ENCODE measurements at regions not wholly inside any gene's neighbourhood (a gene's known extent, or its start where the extent isn't known, plus 50 kb on each side); places are given as distances from the start of the nearest gene placed in this dataset.

DNA sequence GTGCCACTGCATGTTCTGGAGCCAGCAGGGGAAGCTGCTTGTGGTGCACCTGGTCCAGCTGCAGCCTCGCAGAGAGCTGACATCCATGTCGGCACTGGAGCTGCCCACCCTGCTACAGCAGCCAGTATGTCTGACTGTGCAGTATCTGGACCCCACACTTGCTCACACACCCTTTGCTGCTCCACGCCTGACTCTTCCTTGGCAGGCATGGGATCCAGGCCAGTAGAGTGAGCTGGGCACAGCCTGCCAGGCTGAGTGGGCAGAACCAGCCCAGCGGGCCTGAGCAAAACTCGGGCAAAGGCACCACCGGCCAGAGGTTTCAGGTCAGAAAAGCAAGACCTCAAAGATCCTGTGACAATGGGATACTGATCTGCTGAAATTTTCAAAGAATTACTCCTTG is 690.1 kb downstream of the STPG2 start:
- H3K4me3 ChIP-seq (ENCODE audit: low read depth, low read length): no peak overlapping the region
- TF ChIP-seq, protein P1, sequence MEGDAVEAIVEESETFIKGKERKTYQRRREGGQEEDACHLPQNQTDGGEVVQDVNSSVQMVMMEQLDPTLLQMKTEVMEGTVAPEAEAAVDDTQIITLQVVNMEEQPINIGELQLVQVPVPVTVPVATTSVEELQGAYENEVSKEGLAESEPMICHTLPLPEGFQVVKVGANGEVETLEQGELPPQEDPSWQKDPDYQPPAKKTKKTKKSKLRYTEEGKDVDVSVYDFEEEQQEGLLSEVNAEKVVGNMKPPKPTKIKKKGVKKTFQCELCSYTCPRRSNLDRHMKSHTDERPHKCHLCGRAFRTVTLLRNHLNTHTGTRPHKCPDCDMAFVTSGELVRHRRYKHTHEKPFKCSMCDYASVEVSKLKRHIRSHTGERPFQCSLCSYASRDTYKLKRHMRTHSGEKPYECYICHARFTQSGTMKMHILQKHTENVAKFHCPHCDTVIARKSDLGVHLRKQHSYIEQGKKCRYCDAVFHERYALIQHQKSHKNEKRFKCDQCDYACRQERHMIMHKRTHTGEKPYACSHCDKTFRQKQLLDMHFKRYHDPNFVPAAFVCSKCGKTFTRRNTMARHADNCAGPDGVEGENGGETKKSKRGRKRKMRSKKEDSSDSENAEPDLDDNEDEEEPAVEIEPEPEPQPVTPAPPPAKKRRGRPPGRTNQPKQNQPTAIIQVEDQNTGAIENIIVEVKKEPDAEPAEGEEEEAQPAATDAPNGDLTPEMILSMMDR (IDR thresholded peaks at IDR 0.05; ENCODE audit: control insufficient read depth, extremely low read depth, insufficient read depth): no peak
- no peak for DNase-seq (ENCODE audit: low read depth)

- peak; percentile 92 for DNase-seq (ENCODE audit: low read depth)
- H3K4me3 ChIP-seq (ENCODE audit: low read depth, low read length): no peak overlapping the region
- TF ChIP-seq, protein P1 (IDR thresholded peaks at IDR 0.05; ENCODE audit: control insufficient read depth, extremely low read depth, insufficient read depth): peak; percentile 32
These were observed 686.0 kb downstream of the STPG2 start for GRCh38 chr4:97457253-97457652.

DNA sequence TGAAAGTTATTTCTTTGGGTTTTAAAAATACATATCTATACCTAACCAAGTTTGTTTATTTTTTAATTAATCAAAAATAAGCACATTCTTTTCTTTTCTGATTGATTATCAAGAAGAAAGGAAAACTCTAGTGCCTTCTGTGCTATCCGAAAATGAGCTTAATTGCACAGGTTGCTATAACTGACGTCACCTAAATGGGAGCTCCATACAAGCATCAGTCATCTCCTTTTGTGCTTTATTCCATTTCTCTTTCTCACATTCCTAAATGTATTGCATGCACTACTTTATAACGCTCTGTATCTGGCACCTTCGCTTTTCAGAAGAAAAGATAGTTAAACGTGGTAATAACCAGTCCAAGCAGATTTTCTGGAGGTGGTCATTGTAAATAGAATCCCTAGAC is 675.0 kb downstream of the STPG2 start:
- no peak overlapping the region for H3K4me3 ChIP-seq (ENCODE audit: low read depth, low read length)
- TF ChIP-seq, protein P1 (IDR thresholded peaks at IDR 0.05; ENCODE audit: control insufficient read depth, extremely low read depth, insufficient read depth): no peak
- no peak for DNase-seq (ENCODE audit: low read depth)

GRCh38 chr4:97475621-97476020 is 667.7 kb downstream of the STPG2 start:
- no peak for DNase-seq (ENCODE audit: low read depth)

DNA sequence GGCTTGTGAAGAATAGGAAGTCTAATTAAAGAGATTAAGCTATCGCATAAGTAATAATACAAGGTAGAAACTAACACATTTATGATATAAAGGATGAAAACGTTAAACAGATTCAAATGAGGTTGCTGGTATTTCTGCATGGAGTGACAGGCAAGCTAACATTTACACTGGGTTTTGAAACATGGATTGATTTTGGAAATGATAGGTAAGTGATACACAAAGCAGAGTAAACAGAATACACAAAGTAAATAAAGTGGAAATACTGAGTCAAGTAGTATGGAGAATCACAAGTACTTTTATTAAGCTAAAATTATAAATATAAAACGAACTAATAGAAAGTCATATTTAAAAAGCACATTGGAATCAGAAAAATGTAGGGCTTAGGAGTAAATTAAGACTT is 665.3 kb downstream of the STPG2 start:
- TF ChIP-seq, protein P1 (IDR thresholded peaks at IDR 0.05; ENCODE audit: control insufficient read depth, extremely low read depth, insufficient read depth): no peak
- DNase-seq (ENCODE audit: low read depth): peak; percentile 6
- H3K4me3 ChIP-seq (ENCODE audit: low read depth, low read length): no peak overlapping the region

More at GRCh38 chr4:97475621-97476020, 667.7 kb downstream of the STPG2 start:
- no peak overlapping the region for H3K4me3 ChIP-seq (ENCODE audit: low read depth, low read length)
- TF ChIP-seq, protein P1 (IDR thresholded peaks at IDR 0.05; ENCODE audit: control insufficient read depth, extremely low read depth, insufficient read depth): no peak

- TF ChIP-seq, protein P1 (IDR thresholded peaks at IDR 0.05; ENCODE audit: control insufficient read depth, extremely low read depth, insufficient read depth): no peak
- no peak overlapping the region for H3K4me3 ChIP-seq (ENCODE audit: low read depth, low read length)
- no peak for DNase-seq (ENCODE audit: low read depth)
These were observed 663.9 kb downstream of the STPG2 start for GRCh38 chr4:97479388-97479787.

- TF ChIP-seq, protein P1 (IDR thresholded peaks at IDR 0.05; ENCODE audit: control insufficient read depth, extremely low read depth, insufficient read depth): no peak
- no peak for DNase-seq (ENCODE audit: low read depth)
- no peak overlapping the region for H3K4me3 ChIP-seq (ENCODE audit: low read depth, low read length)
These were observed 651.4 kb downstream of the STPG2 start for GRCh38 chr4:97491856-97492255.

Data from LNCaP clone FGC (cell line).